ENCODE measurements at regions not wholly inside any gene's neighbourhood (a gene's known extent, or its start where the extent isn't known, plus 50 kb on each side); places are given as distances from the start of the nearest gene placed in this dataset.

DNA sequence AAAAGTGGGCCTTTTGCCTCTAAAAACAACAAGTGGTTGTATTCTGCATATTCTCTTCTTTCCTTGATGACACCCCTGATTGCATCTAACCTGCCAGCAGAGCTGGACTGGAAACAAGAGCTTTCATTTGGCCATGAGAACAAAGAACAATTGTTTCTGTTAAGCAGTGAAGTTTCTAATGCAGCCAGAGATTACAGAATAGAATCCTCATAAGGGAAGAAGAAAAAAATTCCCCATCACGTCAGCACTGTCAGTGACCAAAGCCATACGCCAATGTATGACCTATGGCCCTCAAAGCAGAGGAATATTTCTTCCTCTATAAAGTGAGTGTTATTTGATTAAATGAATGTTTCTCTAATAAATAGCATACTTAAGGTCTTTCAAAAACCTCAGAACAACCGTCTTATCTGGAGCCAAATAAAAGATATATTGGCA, 529.1 kb upstream of the INTU start:
- TF ChIP-seq CTCF (IDR thresholded peaks at IDR 0.05) (no peak), POLR2A (IDR thresholded peaks at IDR 0.05) (no peak)

Measured in Peyer's patch (tissue), 4 donors.